Tibial nerve (tissue), 4 donors: ENCODE measurements at regions not wholly inside any gene's neighbourhood (a gene's known extent, or its start where the extent isn't known, plus 50 kb on each side); places are given as distances from the start of the nearest gene placed in this dataset.

Source experiments
- DNase-seq, 2 donors: peaks; one replicate each; pipeline ENCODE4 v3.0.0-alpha.2; 2019; ENCODE audit warnings: low spot score in 2 of 2
- H3K27ac ChIP-seq, 4 donors: fragments of 200-600 bp; sonication (generic) in 3 of 4; one replicate each; pipeline ENCODE4 v1.5.1; 2017 to 2019; ENCODE audit warnings: mild to moderate bottlenecking in 1 of 4
- H3K27me3 ChIP-seq, 2 donors: fragments of 200-600 bp; sonication (generic) in 1 of 2; one replicate each; pipeline versions ENCODE4 v1.5.1 to v1.6.0; 2017 to 2019
- H3K36me3 ChIP-seq, 3 donors: fragments of 200-600 bp; sonication (generic); one replicate each; pipeline ENCODE4 v1.5.1; 2018 to 2019
- H3K4me1 ChIP-seq, 4 donors: fragments of 200-600 bp; sonication (generic) in 3 of 4; one replicate each; pipeline ENCODE4 v1.5.1; 2017 to 2019
- H3K4me3 ChIP-seq, 4 donors: fragments of 200-600 bp; sonication (generic) in 3 of 4; one replicate each; pipeline ENCODE4 v1.5.1; 2017 to 2019; ENCODE audit warnings: mild to moderate bottlenecking in 1 of 4, moderate library complexity in 1 of 4
- H3K9me3 ChIP-seq, 4 donors: fragments of 200-600 bp; sonication (generic) in 3 of 4; one replicate each; pipeline ENCODE4 v1.5.1; 2017 to 2019
- EP300 ChIP-seq, 2 donors: sonication (generic); formaldehyde crosslinking; IDR thresholded peaks; one replicate each; pipeline ENCODE4 v1.6.1; 2017; ENCODE audit warnings: antibody characterized with exemption in 2 of 2, mild to moderate bottlenecking in 1 of 2
- POLR2A ChIP-seq, 2 donors: fragments of 450-650 bp; IDR thresholded peaks; one replicate each; pipeline ENCODE4 v1.6.1; 2017; ENCODE audit warnings: antibody characterized with exemption in 2 of 2, mild to moderate bottlenecking in 2 of 2, moderate library complexity in 2 of 2
- WGBS, 2 donors: methylation state at CpG; one replicate each; pipeline ENCODE4 v1.1.5; 2018; 5-methylcytosine and 5-hydroxymethylcytosine counted together
- TF ChIP-seq, protein P1 (sequence below), 5 experiments: fragments of 200-600 bp in 3 of 5; fragments of 450-650 bp in 2 of 5; sonication (generic) in 3 of 5; IDR thresholded peaks; one replicate each; pipeline ENCODE4 v1.5.1; 2016 to 2019; ENCODE audit warnings: antibody characterized with exemption in 5 of 5, mild to moderate bottlenecking in 3 of 5, moderate library complexity in 2 of 5

GRCh38 chr2:217166241-217166850 lies 306.5 kb upstream of the TNP1 start:
- DNase-seq, result peak in 1 of 2 donors; percentile 42
- 40 to 59% methylated on average over 3 of the region's 3 CpGs for WGBS, 2 donors
- Histone ChIP-seq H3K27me3 (no peaks in the 10 kb centered on the region), H3K36me3 (no peaks in the 10 kb centered on the region), H3K9me3 (peaks cover 0 to 11% (median 0%) of the 10 kb centered on the region in 4 donors), H3K27ac (no peak overlapping the region), H3K4me3 (no peak overlapping the region), H3K4me1 (peaks cover 0 to 20% (median 0%) of the 10 kb centered on the region in 4 donors)
- no peak for TF ChIP-seq POLR2A (IDR thresholded peaks at IDR 0.05)
- TF ChIP-seq, protein P1, sequence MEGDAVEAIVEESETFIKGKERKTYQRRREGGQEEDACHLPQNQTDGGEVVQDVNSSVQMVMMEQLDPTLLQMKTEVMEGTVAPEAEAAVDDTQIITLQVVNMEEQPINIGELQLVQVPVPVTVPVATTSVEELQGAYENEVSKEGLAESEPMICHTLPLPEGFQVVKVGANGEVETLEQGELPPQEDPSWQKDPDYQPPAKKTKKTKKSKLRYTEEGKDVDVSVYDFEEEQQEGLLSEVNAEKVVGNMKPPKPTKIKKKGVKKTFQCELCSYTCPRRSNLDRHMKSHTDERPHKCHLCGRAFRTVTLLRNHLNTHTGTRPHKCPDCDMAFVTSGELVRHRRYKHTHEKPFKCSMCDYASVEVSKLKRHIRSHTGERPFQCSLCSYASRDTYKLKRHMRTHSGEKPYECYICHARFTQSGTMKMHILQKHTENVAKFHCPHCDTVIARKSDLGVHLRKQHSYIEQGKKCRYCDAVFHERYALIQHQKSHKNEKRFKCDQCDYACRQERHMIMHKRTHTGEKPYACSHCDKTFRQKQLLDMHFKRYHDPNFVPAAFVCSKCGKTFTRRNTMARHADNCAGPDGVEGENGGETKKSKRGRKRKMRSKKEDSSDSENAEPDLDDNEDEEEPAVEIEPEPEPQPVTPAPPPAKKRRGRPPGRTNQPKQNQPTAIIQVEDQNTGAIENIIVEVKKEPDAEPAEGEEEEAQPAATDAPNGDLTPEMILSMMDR (IDR thresholded peaks at IDR 0.05), result peak; percentile 38 to 71 (median 43)

DNA sequence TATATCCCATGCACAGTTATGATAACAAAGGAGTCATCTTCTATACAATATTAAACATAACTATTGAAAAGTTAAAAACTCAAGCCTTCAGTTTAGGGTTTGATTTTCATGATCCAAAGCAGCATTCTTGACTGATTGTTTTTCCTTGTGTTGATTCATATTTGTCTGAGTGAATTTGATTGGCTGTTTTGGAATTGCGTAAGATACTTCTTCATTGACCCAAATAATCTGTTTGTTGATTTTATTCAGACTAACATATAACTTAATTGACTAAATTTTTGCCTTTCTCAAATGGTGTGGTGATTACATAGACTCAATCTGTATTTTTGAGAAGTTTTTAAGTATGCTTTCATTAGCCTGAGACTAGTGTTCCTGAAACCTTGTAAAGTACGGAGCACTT lies 305.7 kb upstream of the TNP1 start:
- WGBS, 2 donors, result 85 to 93% methylated on average over 2 of the region's 2 CpGs
- Histone ChIP-seq H3K27ac (no peak overlapping the region), H3K27me3 (no peaks in the 10 kb centered on the region), H3K9me3 (peaks cover 0 to 6% (median 0%) of the 10 kb centered on the region in 4 donors), H3K36me3 (no peaks in the 10 kb centered on the region), H3K4me3 (no peak overlapping the region), H3K4me1 (peaks cover 0 to 25% (median 0%) of the 10 kb centered on the region in 4 donors)
- DNase-seq, result no peak
- TF ChIP-seq EP300 (IDR thresholded peaks at IDR 0.05), result no peak
- TF ChIP-seq, protein P1 (IDR thresholded peaks at IDR 0.05), result no peak
- TF ChIP-seq POLR2A (IDR thresholded peaks at IDR 0.05), result no peak

GRCh38 chr2:217163987-217164386 lies 304.1 kb upstream of the TNP1 start:
- Histone ChIP-seq H3K27me3 (no peaks in the 10 kb centered on the region), H3K4me1 (peaks cover 0 to 25% (median 0%) of the 10 kb centered on the region in 4 donors), H3K36me3 (no peaks in the 10 kb centered on the region), H3K9me3 (no peaks in the 10 kb centered on the region), H3K4me3 (no peak overlapping the region), H3K27ac (no peak overlapping the region)
- DNase-seq, result no peak
- 96 to 100% methylated on average over 4 of the region's 4 CpGs for WGBS, 2 donors
- no peak for TF ChIP-seq EP300 (IDR thresholded peaks at IDR 0.05)
- TF ChIP-seq POLR2A (IDR thresholded peaks at IDR 0.05), result no peak
- TF ChIP-seq, protein P1 (IDR thresholded peaks at IDR 0.05), result no peak

DNA sequence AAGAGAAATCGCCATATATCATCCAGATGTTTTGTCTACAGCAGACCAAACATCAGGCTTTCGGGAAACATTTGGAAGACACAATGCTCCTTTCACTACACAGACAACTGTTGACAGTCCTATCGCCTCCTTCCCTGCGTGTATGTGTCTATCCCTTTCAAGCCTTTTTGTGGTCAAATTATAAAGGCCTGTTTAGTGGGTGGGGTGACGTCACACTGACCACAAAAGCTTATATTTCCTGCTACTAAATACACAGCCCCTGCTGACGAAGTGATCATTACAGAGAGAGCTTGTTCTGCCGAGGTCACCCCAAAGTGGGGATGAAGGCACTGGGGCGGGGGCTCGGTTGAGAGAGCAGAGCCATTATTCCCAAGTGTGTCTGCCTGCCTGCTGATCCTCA lies 302.7 kb upstream of the TNP1 start:
- 44 to 50% methylated on average over 9 of the region's 9 CpGs for WGBS, 2 donors
- peak overlapping the region in 3 of 4 donors; percentile 10 to 50 (median 38) for H3K27ac ChIP-seq

More for the DNA sequence above, 302.7 kb upstream of the TNP1 start:
- peaks cover 0 to 25% (median 0%) of the 10 kb centered on the region in 4 donors for H3K4me1 ChIP-seq
- TF ChIP-seq, protein P1 (IDR thresholded peaks at IDR 0.05), result no peak
- TF ChIP-seq POLR2A (IDR thresholded peaks at IDR 0.05) (no peak), EP300 (IDR thresholded peaks at IDR 0.05) (peak in 1 of 2 donors; percentile 41)
- no peak for DNase-seq
- H3K27me3 ChIP-seq, result no peaks in the 10 kb centered on the region
- no peaks in the 10 kb centered on the region for H3K36me3 ChIP-seq
- H3K9me3 ChIP-seq, result no peaks in the 10 kb centered on the region
- no peak overlapping the region for H3K4me3 ChIP-seq
